ENCODE measurements at regions not wholly inside any gene's neighbourhood (a gene's known extent, or its start where the extent isn't known, plus 50 kb on each side); places are given as distances from the start of the nearest gene placed in this dataset.

GRCh38 chr2:117755768-117756167, 58.7 kb upstream of the DDX18 start:
- H3K4me3 Mint-ChIP-seq = no peak overlapping the region
- H3K36me3 Mint-ChIP-seq = no peaks in the 10 kb centered on the region
- H3K4me1 Mint-ChIP-seq = peaks cover 6 to 7% of the 10 kb centered on the region in 2 donors
- DNase-seq = no peak
- H3K27me3 Mint-ChIP-seq (ENCODE audit: low read depth in 3 of 3) = peaks cover 0 to 3% (median 2%) of the 10 kb centered on the region in 3 donors
- no peak overlapping the region for H3K27ac Mint-ChIP-seq
- H3K9me3 Mint-ChIP-seq = peaks cover 0 to 12% (median 6%) of the 10 kb centered on the region in 6 donors

DNA sequence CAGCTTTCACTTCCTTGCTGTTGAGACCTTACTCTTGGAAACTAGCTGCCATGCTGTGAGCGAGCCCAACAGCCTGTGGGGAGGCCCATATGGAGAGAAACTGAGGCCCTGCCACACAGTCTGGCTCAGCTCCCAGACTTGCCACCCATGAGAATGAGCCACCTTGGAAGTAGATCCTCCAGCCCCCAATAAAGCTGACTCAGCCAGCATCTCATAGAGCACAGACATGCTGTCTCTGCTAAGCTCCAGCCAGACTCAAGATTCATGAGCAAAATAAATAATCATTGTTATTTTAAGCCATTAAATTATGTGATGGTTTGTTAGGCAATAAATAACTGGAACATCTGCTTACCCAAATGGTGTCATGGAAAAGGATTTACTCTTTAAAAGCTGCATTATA, 53.6 kb upstream of the DDX18 start:
- DNase-seq = no peak
- H3K36me3 Mint-ChIP-seq = no peaks in the 10 kb centered on the region
- peaks cover 2% of the 10 kb centered on the region in 3 donors for H3K27me3 Mint-ChIP-seq (ENCODE audit: low read depth in 3 of 3)
- no peak overlapping the region for H3K27ac Mint-ChIP-seq
- H3K9me3 Mint-ChIP-seq = peaks cover 0 to 5% (median 0%) of the 10 kb centered on the region in 6 donors
- no peak overlapping the region for H3K4me3 Mint-ChIP-seq
- H3K4me1 Mint-ChIP-seq = peaks cover 6 to 7% of the 10 kb centered on the region in 2 donors

GRCh38 chr2:117762454-117762853, 52.0 kb upstream of the DDX18 start:
- Mint-ChIP-seq H3K27me3 (ENCODE audit: low read depth in 3 of 3) (peaks cover 2% of the 10 kb centered on the region in 3 donors), H3K9me3 (peaks cover 0 to 3% (median 0%) of the 10 kb centered on the region in 6 donors), H3K4me3 (no peak overlapping the region), H3K27ac (no peak overlapping the region), H3K36me3 (no peaks in the 10 kb centered on the region), H3K4me1 (peaks cover 6 to 7% of the 10 kb centered on the region in 2 donors)
- DNase-seq = no peak

GRCh38 chr2:117763804-117764203, 50.7 kb upstream of the DDX18 start:
- peaks cover 0 to 3% (median 0%) of the 10 kb centered on the region in 6 donors for H3K9me3 Mint-ChIP-seq
- peaks cover 2 to 5% (median 2%) of the 10 kb centered on the region in 3 donors for H3K27me3 Mint-ChIP-seq (ENCODE audit: low read depth in 3 of 3)
- H3K27ac Mint-ChIP-seq = no peak overlapping the region
- H3K4me3 Mint-ChIP-seq = no peak overlapping the region
- DNase-seq = no peak
- peaks cover 4 to 5% of the 10 kb centered on the region in 2 donors for H3K4me1 Mint-ChIP-seq
- H3K36me3 Mint-ChIP-seq = no peaks in the 10 kb centered on the region
